OCI-LY1 (cell line): ENCODE measurements at regions not wholly inside any gene's neighbourhood (a gene's known extent, or its start where the extent isn't known, plus 50 kb on each side); places are given as distances from the start of the nearest gene placed in this dataset.

Experiments used
- EZH2 ChIP-seq: fragments of 200-600 bp; sonication (generic), shearing (Covaris generic); IDR thresholded peaks from 2 replicates; pipeline ENCODE4 v1.8.0; 2017; ENCODE audit warnings: borderline replicate concordance, mixed run types, mild to moderate bottlenecking, antibody characterized with exemption, low read length, moderate library complexity, mixed read lengths
- TF ChIP-seq, protein P1 (sequence below): fragments of 200-600 bp; sonication (generic), shearing (Covaris generic); IDR thresholded peaks from 2 replicates; pipeline ENCODE4 v1.5.1; 2017; ENCODE audit warnings: mild to moderate bottlenecking, antibody characterized with exemption, low read length, moderate library complexity, mixed read lengths

DNA sequence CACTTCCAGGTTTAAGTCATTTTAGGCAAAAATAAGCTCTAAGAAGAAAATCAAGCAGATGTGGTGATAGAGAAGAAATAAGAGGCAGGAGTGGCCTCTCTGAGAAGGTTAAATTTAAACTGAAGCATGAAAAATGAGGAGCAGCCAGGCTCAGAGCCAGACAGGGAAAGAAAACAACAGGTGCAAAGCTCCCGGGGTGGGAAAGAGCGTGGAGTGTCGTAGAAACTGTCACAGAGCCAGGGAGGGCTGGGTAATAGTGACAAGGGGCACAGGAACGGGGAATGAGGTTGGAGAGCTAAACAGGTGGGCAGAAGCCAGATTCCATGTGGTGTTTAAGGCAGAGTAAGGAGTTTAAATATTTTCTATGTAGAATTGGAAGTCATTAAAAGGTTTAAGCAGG lies 132.1 kb upstream of the BLID start:
- TF ChIP-seq, protein P1, sequence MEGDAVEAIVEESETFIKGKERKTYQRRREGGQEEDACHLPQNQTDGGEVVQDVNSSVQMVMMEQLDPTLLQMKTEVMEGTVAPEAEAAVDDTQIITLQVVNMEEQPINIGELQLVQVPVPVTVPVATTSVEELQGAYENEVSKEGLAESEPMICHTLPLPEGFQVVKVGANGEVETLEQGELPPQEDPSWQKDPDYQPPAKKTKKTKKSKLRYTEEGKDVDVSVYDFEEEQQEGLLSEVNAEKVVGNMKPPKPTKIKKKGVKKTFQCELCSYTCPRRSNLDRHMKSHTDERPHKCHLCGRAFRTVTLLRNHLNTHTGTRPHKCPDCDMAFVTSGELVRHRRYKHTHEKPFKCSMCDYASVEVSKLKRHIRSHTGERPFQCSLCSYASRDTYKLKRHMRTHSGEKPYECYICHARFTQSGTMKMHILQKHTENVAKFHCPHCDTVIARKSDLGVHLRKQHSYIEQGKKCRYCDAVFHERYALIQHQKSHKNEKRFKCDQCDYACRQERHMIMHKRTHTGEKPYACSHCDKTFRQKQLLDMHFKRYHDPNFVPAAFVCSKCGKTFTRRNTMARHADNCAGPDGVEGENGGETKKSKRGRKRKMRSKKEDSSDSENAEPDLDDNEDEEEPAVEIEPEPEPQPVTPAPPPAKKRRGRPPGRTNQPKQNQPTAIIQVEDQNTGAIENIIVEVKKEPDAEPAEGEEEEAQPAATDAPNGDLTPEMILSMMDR: no peak
- TF ChIP-seq EZH2: no peak
